GM19035 (cell line): ENCODE measurements at regions not wholly inside any gene's neighbourhood (a gene's known extent, or its start where the extent isn't known, plus 50 kb on each side); places are given as distances from the start of the nearest gene placed in this dataset.
"Not testable (repeated sequence)": the region's sequence is repeated elsewhere in the genome, so short reads cannot be mapped to it uniquely, and the experiment has no call there.

Source experiments
- ATAC-seq: cut with Tn5 transposase; IDR thresholded peaks from one replicate; pipeline ENCODE4 v1.9.1; 2021; ENCODE audit not compliant: unreplicated experiment

DNA sequence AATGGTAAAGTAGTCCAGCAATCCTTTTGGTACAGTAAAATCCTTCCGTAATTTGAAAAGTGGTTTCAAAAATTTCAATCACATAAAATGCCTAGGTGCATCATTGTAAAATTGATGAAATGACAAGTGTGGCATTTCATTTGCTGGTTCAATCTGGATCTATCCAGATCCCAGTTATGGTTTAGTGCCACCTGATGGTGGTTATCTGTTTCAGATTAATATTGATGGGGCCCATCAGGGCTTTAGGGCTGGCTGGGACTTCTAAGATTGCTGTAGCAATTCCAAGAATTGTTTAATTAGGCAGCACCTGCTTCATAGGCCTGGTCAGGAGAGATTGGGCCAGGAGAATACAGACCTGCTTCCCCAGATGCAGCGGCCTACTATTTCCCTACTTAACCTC is 55.5 kb upstream of the PIK3C3 start:
- ATAC-seq, result no peak

DNA sequence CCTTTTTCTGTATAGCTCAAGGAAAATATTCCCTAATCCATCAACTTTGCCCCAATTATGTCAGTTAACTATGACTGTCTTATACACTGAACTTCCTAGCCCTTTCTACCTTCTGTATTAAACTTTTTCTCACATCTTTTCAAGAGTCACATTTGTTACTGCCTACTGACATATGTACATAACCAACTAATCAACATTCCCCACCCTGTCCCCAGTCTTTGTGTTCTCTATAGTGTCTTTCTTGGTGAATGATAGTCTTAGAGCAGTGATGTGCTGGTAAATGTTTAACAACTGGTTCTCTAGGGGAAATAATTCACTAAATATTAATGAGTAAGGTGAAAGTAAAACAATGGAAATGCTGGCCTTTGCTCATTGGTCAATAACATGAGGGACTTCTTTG is 61.6 kb upstream of the PIK3C3 start:
- ATAC-seq, result no peak

DNA sequence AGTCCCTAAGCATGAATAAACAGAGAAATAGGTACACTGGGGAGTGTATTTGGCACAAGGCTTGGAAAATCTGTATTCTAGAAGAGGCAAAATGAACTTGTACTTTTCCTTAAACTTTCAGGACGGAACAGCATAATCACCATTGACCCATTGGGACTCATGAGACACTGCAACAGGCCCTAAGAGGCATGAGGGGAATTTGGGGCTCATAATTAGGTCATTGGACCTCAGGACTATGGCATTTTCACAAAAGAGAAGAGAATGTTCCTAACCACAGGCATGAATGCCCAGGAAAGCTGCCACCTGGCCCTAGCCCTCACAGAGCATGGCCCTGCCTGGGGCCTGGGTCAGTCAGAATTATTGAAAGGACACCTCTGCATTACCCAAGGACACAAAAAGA is 67.9 kb upstream of the PIK3C3 start:
- ATAC-seq, result no peak

DNA sequence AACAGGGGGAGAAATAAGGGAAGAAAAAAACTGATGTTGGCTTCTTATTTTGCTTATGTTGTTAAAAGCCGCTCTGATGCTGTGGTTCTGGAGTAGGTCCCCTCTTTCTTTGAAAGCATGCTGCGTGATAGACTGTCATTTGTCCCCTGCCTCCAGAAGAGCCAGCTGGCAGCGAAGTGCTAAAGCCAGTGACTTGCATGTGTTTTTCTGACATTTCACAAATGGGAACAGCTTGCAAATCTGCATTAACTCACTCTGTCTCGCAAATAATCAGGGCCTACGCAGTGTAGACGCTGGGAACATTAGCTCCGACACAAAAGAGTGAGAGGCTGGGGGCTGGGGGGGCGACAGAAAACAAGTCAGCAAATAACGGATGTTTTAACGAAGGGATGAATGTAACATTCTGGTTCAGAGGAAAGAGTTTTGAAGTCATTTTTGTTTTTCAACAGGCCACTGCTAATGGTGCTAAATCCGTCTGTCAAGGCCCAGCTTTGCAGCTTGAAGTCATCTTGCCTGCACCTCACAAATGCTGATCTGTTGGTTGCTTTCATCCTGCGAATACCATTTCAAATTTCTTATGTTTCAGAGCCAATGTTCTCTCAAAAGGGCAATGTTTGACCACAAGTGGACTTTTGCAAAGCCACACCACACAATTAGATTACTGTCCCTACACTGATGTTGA is 68.8 kb upstream of the PIK3C3 start:
- ATAC-seq, result no peak

DNA sequence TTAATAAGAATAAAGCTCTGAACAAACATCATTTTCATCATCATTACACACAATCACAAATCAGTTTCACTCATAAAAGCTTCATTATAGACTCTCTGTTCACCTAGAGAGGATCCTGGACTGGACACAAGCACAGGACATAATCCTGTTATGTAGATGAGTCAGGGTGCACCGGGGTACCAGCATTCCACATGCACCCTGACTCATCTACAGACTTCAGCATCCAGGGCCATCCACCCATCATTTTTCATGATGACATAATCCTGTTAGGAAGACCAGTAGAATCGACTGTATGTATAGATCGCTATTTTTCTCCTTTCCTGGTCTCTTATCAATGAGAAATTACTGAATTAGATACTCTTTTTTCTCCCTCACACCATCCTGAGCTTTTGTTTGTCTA is 73.7 kb upstream of the PIK3C3 start:
- no peak for ATAC-seq

DNA sequence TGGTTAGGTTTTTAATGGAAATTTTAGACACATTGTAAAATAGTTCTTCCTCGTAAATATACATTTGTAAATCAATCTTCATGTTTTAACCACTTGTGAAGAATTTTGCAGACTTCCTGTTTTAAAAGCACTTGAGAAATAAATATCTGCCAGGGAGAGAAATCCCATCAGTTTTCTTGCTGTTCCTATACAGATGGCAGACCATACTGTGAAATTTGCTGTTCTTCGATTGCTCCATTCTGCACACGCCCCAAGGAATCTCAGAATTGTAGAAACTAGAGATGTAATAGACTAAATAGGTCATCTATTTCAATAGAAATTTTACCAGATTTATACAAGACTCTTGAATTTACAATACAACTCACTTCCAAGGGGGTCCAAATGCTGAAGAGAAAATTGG is 75.8 kb upstream of the PIK3C3 start:
- no peak for ATAC-seq

DNA sequence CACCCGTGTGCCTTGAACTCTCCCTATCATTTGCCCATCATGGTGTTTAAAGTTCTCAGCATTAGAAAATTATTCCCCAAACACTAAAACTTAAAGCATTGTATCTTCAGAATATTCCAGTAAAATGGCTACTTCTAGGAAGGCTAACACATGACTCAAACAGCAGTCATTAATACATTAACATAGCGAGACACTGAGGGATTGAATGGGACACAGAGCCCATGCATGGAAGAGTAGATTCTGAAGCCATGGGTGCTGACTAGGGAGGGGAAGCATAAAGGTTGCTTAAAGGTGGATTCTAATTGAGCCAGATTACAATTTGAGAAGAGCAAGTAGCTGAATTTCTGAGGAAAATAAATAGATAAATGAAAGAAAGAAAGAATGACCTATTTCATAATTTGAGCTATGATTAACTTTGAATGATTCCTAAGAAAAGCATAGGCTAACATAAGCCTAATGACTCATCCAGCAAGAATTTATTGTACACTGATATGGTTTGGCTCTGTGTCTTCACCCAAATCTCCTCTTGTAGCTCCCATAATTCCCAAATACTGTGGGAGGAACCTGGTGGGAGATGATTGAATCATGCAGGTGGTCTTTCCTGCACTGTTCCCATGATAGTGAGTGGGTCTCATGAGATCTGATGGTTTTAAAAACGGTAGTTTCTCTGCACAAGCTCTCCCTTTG is 79.8 kb upstream of the PIK3C3 start:
- no peak for ATAC-seq

DNA sequence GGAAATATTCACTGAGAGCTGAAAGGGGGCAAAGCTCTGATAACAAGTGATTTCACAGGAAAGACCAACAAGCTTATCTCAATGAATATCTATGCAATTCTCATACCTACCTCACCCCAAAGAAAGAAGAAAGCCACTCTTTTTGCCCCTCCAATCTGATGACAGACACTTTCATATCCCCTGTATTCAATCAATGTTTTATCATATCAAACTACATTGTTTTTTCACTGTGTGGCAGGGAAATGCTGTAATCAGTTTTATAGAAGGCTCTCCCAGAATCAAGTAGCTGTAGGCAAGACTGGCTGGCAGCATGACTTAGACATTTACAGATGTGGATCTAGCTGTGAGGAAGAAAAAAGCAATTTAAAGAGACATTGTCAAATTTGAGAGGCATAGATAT is 81.3 kb upstream of the PIK3C3 start:
- ATAC-seq, result no peak

DNA sequence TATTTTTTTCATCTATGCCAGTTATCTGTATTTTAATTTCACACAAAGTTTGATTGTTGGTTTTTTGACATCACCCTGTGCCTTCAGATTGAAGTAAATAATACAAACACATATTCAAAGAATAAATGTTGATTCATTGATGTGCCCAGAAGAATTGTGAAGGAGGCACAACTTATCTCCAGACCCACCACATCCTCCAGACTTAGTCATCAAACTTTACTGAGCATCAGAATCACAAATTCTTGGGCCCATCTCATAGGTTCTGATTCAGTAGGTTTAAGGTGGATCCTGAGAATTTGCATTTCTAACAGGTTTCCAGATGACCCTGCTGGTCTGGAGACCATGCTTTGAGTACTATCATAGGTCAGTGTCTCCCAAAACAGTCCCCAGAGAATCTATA is 82.8 kb upstream of the PIK3C3 start:
- no peak for ATAC-seq

DNA sequence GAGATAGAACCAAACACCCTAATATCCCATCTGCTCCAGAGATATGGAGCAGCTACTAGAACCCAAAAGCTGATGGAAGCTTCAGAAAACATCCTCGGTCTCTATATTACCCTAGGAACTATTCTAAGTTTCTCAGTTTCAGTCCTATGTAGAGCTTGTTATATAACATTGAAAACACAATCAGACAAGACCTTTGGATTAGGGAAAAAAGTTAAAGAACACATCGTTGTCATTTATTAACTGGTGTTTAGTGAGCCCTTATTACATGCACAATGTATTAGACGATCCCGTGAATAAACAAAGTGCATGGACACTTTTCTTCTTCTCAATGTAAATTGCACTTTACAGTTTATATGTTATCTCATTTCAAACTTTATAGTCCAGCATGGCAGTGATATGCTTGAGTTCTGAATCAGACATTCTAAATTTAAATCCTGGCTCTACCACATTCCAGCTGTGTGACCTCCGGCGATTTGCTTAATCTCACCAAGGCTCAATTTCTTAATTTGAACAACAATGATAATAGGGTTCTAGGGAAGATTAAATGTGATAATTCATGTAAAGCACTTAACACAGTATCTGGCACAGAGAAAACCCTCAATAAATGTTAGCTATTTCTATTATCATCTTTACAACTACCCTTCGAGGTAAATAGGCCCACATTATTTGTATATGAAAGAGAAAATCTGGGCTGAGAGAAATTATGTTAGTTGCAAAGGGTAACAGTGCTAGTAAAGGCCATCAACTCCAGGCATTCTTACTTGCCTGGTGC is 83.6 kb upstream of the PIK3C3 start:
- ATAC-seq, result no peak

DNA sequence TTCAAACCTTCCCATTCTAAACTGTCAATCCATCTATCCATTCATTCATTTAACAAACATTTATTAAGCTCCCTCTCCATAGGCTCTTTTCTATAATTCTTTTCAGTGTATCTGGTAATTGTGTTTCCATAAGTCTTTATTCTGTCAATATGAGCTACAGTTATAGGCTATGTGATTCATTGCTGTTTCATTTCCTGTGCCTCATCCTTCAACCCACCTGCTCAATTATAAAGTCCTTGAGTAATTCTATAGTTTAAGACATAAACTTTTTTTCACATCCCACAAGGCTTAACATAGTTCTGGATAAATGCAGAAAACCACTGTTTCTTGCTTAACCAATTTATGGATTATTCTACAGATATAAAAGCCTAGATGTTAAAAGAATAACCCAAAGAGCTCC is 84.2 kb upstream of the PIK3C3 start:
- ATAC-seq, result no peak

DNA sequence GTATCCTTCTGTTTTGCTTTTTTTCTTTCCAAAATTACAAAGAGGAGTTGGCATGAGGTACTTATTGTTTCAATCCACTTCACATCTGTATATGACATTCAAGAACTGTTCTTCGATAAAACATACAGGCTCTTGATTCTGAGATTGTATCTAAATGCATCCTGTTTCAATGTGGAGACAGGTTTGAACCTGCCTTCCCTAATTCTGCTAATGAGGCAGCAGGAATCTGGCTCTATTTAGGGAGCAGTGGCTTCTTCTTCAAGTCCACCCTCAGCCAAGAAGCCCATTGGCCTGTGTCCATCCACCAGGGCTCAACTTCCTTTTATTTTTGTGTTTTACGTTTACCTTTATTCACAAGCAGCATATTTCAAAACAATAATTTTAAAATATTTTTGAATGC is 84.8 kb upstream of the PIK3C3 start:
- ATAC-seq, result no peak

DNA sequence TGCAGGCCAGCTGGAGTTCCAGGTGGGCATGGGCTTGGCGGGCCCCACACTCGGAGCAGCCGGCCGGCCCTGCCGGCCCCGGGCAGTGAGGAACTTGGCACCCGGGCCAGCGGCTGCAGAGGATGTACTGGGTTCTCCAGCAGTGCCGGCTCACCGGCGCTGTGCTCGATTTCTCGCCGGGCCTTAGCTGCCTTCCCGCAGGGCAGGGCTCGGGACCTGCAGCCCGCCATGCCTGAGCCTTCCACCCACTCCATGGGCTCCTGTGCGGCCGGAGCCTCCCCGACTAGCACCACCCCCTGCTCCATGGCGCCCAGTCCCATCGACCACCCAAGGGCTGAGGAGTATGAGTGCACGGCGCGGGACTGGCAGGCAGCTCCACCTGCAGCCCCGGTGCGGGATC is 89.2 kb upstream of the PIK3C3 start:
- ATAC-seq, result not testable (repeated sequence)

DNA sequence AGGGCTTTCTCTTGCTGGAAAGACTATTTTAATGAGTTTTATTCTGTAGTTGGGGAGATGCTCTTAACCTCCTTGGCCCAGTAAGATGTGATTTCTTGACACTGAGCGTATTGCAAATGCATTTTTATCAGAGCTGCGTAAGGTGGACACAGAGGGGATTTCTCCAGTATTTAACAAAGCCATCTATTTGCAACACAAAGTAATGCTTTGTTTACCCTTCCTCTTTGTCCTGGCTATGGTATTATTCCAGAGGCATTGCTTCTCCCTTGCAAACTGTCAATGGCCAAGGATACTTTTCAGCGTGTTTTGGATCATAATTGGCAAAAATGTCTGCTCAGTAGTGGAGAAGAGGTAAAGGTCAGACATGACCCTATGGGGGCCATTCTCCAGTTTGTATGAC is 90.8 kb upstream of the PIK3C3 start:
- ATAC-seq, result no peak

DNA sequence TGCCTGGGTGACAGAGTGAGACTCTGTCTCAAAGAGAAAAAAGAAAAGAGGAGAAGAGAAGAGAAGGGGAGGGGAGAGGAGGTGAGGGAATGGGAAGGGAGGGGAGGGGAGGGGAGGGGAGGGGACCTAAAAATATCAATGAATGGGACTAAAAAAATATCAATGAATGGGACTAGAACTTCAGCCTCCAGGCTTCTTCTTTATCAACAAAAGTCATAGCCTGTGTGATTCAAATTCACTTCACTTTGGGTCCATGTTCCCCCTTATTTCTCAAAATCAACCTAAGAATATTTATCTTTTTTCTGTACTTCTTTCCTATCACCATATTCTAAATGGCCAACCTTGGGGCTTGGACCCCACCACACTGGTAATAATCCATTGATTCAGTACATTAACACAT is 92.1 kb upstream of the PIK3C3 start:
- ATAC-seq, result no peak

DNA sequence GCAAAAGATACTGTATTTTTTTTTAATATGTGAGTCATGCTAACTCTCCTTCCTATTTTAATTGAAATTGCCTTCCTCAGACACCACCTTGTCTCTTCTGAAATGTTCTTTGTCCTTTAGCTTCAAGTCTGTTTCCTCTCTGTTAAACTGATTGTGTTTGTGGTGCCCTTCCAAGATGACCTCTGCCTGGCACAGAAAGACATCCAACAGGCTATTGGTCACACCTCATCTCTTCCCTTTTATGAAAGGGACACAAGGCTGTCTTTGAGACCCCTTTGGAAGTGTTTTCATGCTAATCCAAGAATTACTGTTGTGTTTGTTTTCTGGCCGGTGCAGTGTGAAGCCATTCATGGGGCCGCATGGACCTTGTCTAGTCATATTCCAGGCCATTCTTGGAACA is 94.0 kb upstream of the PIK3C3 start:
- no peak for ATAC-seq

DNA sequence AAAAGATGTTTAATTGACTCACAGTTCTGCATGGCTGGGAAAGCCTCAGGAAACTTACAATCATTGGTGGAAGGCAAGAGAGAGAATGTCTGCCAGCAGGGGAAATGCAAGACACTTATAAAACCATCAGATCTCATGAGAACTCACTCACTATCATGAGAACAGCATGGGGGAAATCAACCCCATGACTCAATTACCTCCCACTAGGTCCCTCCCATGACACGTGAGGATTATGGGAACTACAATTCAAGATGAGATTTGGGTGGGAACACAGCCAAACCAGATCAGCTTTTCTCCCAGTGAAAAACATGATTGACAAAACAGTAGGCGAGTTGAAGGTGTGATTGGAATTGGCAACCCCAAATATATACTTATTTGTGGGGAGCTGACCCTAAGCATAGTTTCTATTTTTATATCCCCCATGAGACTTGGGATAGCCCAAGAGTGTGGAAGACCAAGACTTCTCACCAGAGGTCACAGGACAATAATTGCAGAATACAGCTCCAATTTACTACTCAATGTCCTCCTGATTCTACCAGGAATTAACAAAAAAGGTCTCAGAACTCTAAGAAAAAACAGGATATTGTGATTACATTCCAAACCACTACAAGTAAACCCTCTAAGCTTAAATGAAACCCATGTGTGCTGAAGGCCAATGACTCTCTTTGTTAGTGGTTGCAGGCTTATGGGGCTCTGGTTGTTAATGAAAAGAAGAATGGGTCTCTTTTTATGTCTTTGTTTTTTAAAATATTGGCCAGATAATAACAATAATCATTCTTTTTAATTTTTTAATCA is 96.1 kb upstream of the PIK3C3 start:
- ATAC-seq, result no peak

DNA sequence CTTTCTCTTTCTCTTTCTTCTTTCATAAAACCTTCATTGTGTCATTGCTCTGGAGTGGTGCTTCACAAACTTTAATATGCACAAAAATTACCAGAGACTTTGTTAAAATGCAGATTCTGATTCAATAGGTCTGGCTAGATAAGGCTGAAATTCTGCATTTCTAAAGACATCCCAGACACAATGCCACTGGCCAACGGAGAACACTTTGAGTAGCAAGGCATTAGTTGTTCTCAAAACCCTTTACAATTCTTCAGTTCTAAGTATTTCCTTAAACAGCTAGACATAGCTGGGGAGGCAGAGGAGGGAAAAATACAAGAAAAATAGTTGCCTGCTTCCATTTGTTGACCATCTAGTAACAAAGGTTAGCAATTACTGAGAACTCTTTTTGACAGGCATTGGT is 101.8 kb upstream of the PIK3C3 start:
- no peak for ATAC-seq

DNA sequence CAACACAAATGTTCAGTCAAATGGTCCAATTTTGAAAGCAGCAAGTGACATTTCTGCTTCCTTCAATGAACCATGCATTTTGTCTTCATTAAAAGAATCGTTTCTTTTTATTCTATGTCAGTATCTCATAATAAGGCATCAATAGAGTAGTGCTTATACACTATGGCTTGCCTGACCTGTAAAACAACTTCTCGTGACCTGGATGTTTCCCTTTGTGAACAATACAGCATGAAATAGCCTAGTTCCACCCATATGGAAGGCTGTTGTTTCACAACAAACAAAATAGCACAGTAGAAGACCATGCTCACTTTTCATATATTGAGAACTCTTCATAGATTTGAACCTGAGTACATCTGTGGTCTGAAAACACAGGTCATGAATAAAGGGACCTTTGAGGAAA is 104.3 kb upstream of the PIK3C3 start:
- ATAC-seq, result no peak

DNA sequence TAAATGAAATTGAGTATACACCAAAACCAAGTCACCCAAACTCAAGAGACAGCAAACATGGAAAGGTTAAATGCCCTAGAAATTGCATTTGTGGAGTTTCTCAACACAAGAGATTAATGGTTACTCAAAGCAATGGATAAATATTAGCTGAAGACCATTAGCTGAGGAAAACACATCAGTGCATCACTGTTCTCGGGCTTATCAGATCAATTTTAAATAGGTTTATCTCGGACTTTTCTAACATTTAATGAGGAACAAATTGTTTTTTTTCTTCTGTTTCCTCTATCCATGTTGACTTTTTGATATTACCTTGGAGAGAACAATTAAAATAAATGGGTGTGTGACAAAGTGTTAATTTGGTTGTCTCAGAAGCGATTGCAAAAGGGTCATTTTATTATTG is 105.4 kb upstream of the PIK3C3 start:
- no peak for ATAC-seq

DNA sequence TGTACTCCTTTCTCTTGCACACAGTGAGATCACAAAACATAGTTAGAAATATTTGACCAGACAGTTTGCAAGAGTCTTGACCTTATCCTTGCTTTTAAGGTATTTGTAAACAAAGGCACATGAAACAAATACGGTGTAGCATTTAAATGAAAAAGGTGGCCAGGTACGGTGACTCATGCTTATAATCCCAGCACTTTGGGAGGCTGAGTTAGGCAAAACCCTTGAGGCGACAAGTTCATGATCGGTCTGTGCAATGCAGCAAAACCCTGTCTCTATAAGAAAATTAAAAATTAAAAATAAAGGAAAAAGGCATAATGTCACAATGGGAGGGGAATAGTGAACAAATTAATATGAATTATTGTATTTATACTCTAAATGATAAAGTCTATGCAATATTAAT is 109.5 kb upstream of the PIK3C3 start:
- no peak for ATAC-seq

DNA sequence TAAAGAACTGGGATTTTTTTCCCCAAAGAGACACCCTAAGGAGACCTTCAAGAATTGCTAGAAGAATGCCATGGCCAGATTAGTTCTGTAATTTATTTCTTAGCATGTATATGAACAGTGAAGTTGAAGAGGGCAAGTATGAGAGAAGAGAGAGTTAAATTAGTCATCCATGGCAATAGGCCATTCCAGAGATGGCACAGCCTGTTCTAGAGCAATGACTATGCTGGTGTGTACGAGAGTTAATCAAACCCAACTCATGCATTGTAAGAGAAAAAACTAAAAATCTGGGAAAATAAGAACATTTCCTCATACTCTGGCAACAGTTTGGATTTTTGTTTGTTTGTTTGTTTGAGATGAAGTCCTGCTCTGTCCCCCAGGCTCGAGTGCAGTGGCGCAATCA is 112.1 kb upstream of the PIK3C3 start:
- ATAC-seq, result no peak
